PC-3 (cell line): ENCODE measurements at regions not wholly inside any gene's neighbourhood (a gene's known extent, or its start where the extent isn't known, plus 50 kb on each side); places are given as distances from the start of the nearest gene placed in this dataset.

Experiments
- ATAC-seq: fragments of 200-7000 bp; cut with Tn5 transposase; 2 replicates; pipeline ENCODE4 v1.9.1; 2020; ENCODE audit warnings: mild to moderate bottlenecking, moderate library complexity
- BruUV-seq: library from RNA; stranded (reverse); fragments of 400-500 nt; replicated peaks from 2 replicates; lab custom pipeline; 2021; lab: Mats Ljungman, UMichigan
- CTCF ChIA-PET: fragments of 300-600 bp; sonication (Branson Sonifier 250); formaldehyde crosslinking; loops from one replicate; lab custom pipeline; 2022; ENCODE audit warnings: antibody characterized with exemption; lab: Charles Lee
- POLR2A ChIA-PET: fragments of 300-600 bp; sonication (Branson Sonifier 250); formaldehyde crosslinking; loops from one replicate; lab custom pipeline; 2022; ENCODE audit warnings: antibody characterized with exemption; ENCODE audit not compliant: unreplicated experiment; lab: Charles Lee
- DNase-seq: peaks from one replicate; pipeline ENCODE4 v3.0.0-alpha.2; 2015
- H2AFZ ChIP-seq: fragments of 300-600 bp; sonication (generic); 2 replicates; pipeline ENCODE4 v1.6.0; 2016; ENCODE audit warnings: antibody characterized with exemption, low read length
- H3F3A ChIP-seq: fragments of 300-600 bp; sonication (generic); one replicate; pipeline ENCODE4 v1.6.0; 2017; ENCODE audit warnings: antibody characterized with exemption, low read length, control low read depth, mild to moderate bottlenecking; ENCODE audit not compliant: unreplicated experiment
- H3K27ac ChIP-seq: fragments of 300-600 bp; sonication (generic); 2 replicates; pipeline ENCODE4 v1.5.1; 2016; ENCODE audit warnings: mild to moderate bottlenecking, low read length
- H3K27me3 ChIP-seq: fragments of 300-600 bp; sonication (generic); 2 replicates; pipeline ENCODE4 v1.6.1; 2016; ENCODE audit warnings: low read length, mixed read lengths
- H3K36me3 ChIP-seq: fragments of 300-600 bp; sonication (generic); 2 replicates; pipeline ENCODE4 v1.6.1; 2016; ENCODE audit warnings: low read depth, mixed run types, low read length, mixed read lengths
- H3K4me1 ChIP-seq: fragments of 300-600 bp; sonication (generic); 2 replicates; pipeline ENCODE4 v1.5.1; 2016; ENCODE audit warnings: low read length; ENCODE audit not compliant: insufficient read depth
- H3K4me2 ChIP-seq: fragments of 300-600 bp; sonication (generic); 2 replicates; pipeline ENCODE4 v1.6.0; 2016; ENCODE audit warnings: low read length
- H3K4me3 ChIP-seq: fragments of 300-600 bp; sonication (generic); 2 replicates; pipeline ENCODE4 v1.5.1; 2016; ENCODE audit warnings: mild to moderate bottlenecking, low read length, mixed read lengths
- H3K79me2 ChIP-seq: fragments of 300-600 bp; sonication (generic); 2 replicates; pipeline ENCODE4 v1.6.1; 2017; ENCODE audit warnings: low read length, mixed read lengths
- H3K9ac ChIP-seq: fragments of 300-600 bp; sonication (generic); 2 replicates; pipeline ENCODE4 v1.6.0; 2016; ENCODE audit warnings: mild to moderate bottlenecking, low read length
- H3K9me2 ChIP-seq: fragments of 300-600 bp; sonication (generic); replicated peaks from 2 replicates; pipeline ENCODE4 v1.6.1; 2016; ENCODE audit warnings: mixed run types, low read length, mixed read lengths
- H3K9me3 ChIP-seq: fragments of 300-600 bp; sonication (generic); 2 replicates; pipeline ENCODE4 v1.6.1; 2016; ENCODE audit warnings: low read length, mixed read lengths
- H4K20me1 ChIP-seq: fragments of 300-600 bp; sonication (generic); 2 replicates; pipeline ENCODE4 v1.6.1; 2016; ENCODE audit warnings: low read length, mixed read lengths
- EZH2 ChIP-seq: fragments of 300-600 bp; sonication (generic); IDR thresholded peaks from one replicate; pipeline ENCODE4 v1.6.1; 2017; ENCODE audit warnings: antibody characterized with exemption, mild to moderate bottlenecking, low read length; ENCODE audit not compliant: unreplicated experiment
- EZH2phosphoT487 ChIP-seq: fragments of 300-600 bp; sonication (generic); IDR thresholded peaks from 2 replicates; pipeline ENCODE4 v1.6.1; 2018; ENCODE audit warnings: mild to moderate bottlenecking, antibody characterized with exemption, low read length, borderline replicate concordance
- intact Hi-C: fragments of 100-400 bp; cut with micrococcal nuclease; formaldehyde crosslinking; loops from 2 replicates; pipeline ENCODE4 v1.9.0; 2023
- TF ChIP-seq, protein P1 (sequence below): fragments of 300-600 bp; sonication (generic); conservative IDR thresholded peaks from 2 replicates; pipeline ENCODE4 v1.5.1; 2017; ENCODE audit warnings: antibody characterized with exemption, low read depth, mild to moderate bottlenecking, low read length

DNA sequence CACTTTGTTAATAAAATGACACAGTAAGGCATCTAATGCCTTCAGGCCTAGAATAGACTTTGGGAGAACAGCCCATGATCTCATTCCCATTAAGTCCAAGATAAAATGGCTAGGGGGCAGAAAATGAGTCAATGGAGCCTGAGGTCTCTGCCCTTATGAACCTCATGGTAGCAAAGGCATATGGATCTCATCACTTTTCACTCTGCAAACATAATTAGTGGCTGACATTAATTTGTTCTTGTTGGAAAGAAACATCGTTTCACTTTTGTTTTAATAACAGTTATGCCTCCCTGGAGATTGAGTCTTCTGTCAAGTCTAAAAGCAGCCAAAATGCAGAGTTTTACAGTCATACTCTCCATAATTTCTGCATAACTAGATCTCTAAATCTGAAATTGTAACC, 111.8 kb upstream of the API5 start:
- TF ChIP-seq, protein P1, sequence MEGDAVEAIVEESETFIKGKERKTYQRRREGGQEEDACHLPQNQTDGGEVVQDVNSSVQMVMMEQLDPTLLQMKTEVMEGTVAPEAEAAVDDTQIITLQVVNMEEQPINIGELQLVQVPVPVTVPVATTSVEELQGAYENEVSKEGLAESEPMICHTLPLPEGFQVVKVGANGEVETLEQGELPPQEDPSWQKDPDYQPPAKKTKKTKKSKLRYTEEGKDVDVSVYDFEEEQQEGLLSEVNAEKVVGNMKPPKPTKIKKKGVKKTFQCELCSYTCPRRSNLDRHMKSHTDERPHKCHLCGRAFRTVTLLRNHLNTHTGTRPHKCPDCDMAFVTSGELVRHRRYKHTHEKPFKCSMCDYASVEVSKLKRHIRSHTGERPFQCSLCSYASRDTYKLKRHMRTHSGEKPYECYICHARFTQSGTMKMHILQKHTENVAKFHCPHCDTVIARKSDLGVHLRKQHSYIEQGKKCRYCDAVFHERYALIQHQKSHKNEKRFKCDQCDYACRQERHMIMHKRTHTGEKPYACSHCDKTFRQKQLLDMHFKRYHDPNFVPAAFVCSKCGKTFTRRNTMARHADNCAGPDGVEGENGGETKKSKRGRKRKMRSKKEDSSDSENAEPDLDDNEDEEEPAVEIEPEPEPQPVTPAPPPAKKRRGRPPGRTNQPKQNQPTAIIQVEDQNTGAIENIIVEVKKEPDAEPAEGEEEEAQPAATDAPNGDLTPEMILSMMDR: no peak
- TF ChIP-seq EZH2: no peak
- no peak for TF ChIP-seq EZH2phosphoT487
- no peaks in the 10 kb centered on the region for H3K79me2 ChIP-seq
- CTCF ChIA-PET: no interaction called here
- POLR2A ChIA-PET: no interaction called here
- H2AFZ ChIP-seq: no peak overlapping the region
- ATAC-seq (no peak), DNase-seq (no peak)
- H3F3A ChIP-seq: no peaks in the 10 kb centered on the region
- H3K4me3 ChIP-seq: no peak overlapping the region
- intact Hi-C loops: no loop called here
- H3K9ac ChIP-seq: no peak overlapping the region
- H4K20me1 ChIP-seq: no peaks in the 10 kb centered on the region
- no peaks in the 10 kb centered on the region for H3K9me3 ChIP-seq
- no peak overlapping the region for H3K4me2 ChIP-seq
- BruUV-seq: no TSS peak
- H3K36me3 ChIP-seq: no peaks in the 10 kb centered on the region
- H3K27me3 ChIP-seq: no peaks in the 10 kb centered on the region
- no peaks in the 10 kb centered on the region for H3K9me2 ChIP-seq
- H3K4me1 ChIP-seq: no peaks in the 10 kb centered on the region
- no peak overlapping the region for H3K27ac ChIP-seq

- Histone ChIP-seq H3K4me1 (no peaks in the 10 kb centered on the region), H3K79me2 (no peaks in the 10 kb centered on the region), H3F3A (no peaks in the 10 kb centered on the region), H4K20me1 (no peaks in the 10 kb centered on the region), H3K27me3 (no peaks in the 10 kb centered on the region), H3K9me3 (no peaks in the 10 kb centered on the region), H3K9ac (no peak overlapping the region), H3K9me2 (no peaks in the 10 kb centered on the region), H2AFZ (no peak overlapping the region), H3K4me3 (no peak overlapping the region), H3K4me2 (no peak overlapping the region), H3K36me3 (no peaks in the 10 kb centered on the region), H3K27ac (no peak overlapping the region)
- TF ChIP-seq, protein P1: no peak
- no peak for TF ChIP-seq EZH2phosphoT487
- no peak for TF ChIP-seq EZH2
- intact Hi-C loops: no loop called here
- no peak for DNase-seq
- ChIA-PET CTCF (no interaction called here), POLR2A (no interaction called here)
- no TSS peak for BruUV-seq
- ATAC-seq: no peak
Measured at GRCh38 chr11:43212279-43212678, 99.5 kb upstream of the API5 start.

DNA sequence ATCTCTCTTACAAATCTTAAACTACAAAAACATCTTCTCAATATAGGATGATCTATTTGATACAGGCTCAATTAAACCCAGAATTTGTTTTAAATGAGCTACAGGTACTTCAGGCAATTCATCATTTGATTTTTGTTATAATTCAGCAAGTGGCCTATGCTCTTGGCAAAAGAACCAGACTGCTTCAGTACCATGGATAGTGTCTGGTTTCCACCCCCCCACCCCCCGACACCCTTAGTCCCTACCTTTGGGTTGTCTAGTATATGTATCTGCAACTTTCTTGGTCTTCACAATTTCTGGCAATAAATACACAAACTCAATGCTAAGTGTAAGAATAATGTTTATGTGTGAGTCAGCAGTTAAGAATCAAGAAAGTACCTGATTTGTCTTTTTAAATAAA, 97.3 kb upstream of the API5 start:
- no TSS peak for BruUV-seq
- Histone ChIP-seq H3K79me2 (no peaks in the 10 kb centered on the region), H3K27me3 (no peaks in the 10 kb centered on the region), H3K27ac (no peak overlapping the region), H3K4me1 (no peaks in the 10 kb centered on the region), H3K36me3 (no peaks in the 10 kb centered on the region), H3K4me3 (no peak overlapping the region), H3K9me2 (no peaks in the 10 kb centered on the region), H3K4me2 (no peak overlapping the region), H2AFZ (no peak overlapping the region), H3K9me3 (no peaks in the 10 kb centered on the region), H4K20me1 (no peaks in the 10 kb centered on the region), H3K9ac (no peak overlapping the region), H3F3A (no peaks in the 10 kb centered on the region)
- DNase-seq (no peak), ATAC-seq (no peak)
- ChIA-PET POLR2A (no interaction called here), CTCF (no interaction called here)
- intact Hi-C loops: no loop called here
- no peak for TF ChIP-seq EZH2
- TF ChIP-seq, protein P1: no peak
- no peak for TF ChIP-seq EZH2phosphoT487
